Right lobe of liver (tissue), 4 donors: ENCODE measurements at regions not wholly inside any gene's neighbourhood (a gene's known extent, or its start where the extent isn't known, plus 50 kb on each side); places are given as distances from the start of the nearest gene placed in this dataset.

Experiments used
- CTCF ChIP-seq, 4 donors: fragments of 200-600 bp in 3 of 4; fragments of 450-650 bp in 1 of 4; IDR thresholded peaks; one replicate each; pipeline versions ENCODE4 v1.5.1 to v1.8.0; 2016 to 2022; ENCODE audit warnings: antibody characterized with exemption in 4 of 4, mild to moderate bottlenecking in 2 of 4
- POLR2A ChIP-seq: fragments of 450-650 bp; IDR thresholded peaks from one replicate; pipeline ENCODE4 v1.6.1; 2017; ENCODE audit warnings: antibody characterized with exemption, mild to moderate bottlenecking
- donor health status: DM: no; HTN: no; CAD: no.
- donor health status: DM: no; HTN: no; CAD: no.
- donor health status: DM: no; HTN: yes; CAD: no.

GRCh38 chr13:61765940-61766666 is 350.5 kb upstream of the PCDH20 start:
- TF ChIP-seq CTCF (IDR thresholded peaks at IDR 0.05) (no peak), POLR2A (no peak)
